ENCODE measurements at regions not wholly inside any gene's neighbourhood (a gene's known extent, or its start where the extent isn't known, plus 50 kb on each side); places are given as distances from the start of the nearest gene placed in this dataset.

DNA sequence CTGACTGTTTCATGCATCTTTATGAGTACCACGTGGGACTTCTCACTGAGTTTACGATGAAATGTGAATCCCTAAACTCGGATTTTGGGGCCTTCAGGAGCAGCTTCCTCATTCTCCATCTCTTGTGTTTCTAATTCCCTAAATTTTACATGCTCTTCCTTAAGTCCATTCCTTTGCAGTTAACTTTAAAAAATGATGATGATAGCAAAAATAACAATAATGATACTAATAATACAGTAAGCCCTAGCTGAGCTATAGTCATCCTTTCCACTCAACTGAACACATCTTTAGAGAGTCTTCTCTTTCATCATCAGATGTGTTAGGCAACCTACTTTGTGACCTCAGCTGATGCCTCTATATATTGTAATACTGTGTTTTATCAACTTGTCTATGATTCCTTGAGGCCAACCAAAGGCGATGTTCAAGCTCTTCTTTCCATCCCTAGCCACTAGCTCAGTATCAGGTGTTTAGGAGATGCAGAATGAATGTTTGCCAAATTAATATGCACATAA, 1196.4 kb downstream of the VRK1 start:
- TF ChIP-seq, protein P1, sequence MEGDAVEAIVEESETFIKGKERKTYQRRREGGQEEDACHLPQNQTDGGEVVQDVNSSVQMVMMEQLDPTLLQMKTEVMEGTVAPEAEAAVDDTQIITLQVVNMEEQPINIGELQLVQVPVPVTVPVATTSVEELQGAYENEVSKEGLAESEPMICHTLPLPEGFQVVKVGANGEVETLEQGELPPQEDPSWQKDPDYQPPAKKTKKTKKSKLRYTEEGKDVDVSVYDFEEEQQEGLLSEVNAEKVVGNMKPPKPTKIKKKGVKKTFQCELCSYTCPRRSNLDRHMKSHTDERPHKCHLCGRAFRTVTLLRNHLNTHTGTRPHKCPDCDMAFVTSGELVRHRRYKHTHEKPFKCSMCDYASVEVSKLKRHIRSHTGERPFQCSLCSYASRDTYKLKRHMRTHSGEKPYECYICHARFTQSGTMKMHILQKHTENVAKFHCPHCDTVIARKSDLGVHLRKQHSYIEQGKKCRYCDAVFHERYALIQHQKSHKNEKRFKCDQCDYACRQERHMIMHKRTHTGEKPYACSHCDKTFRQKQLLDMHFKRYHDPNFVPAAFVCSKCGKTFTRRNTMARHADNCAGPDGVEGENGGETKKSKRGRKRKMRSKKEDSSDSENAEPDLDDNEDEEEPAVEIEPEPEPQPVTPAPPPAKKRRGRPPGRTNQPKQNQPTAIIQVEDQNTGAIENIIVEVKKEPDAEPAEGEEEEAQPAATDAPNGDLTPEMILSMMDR (IDR thresholded peaks at IDR 0.05; ENCODE audit: insufficient read depth, low read depth, low read length) = no peak
- TF ChIP-seq EZH2 (IDR thresholded peaks at IDR 0.05; ENCODE audit: insufficient read depth, low read length) = no peak

All from astrocyte (in vitro differentiated cells and primary cell).